ENCODE measurements at regions not wholly inside any gene's neighbourhood (a gene's known extent, or its start where the extent isn't known, plus 50 kb on each side); places are given as distances from the start of the nearest gene placed in this dataset.

DNA sequence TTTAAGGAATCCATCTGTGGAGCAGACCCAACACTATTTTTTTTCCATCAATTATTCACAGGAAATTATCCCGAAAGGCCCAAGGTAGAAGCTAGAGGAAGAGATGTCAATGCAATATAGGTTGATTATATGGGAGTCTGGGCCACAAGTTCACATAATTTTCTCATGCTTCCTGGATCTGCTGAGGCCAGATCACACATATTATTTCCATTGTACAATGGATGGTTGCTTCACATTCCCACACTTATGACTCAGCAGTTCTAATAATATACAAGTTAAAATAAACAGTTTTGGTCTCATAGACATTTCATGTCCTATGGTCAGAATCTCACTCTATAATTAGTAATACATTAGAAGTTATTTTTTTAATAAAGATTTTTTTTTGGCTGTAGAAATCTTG is 66.0 kb upstream of the PTPRD start:
- Histone ChIP-seq H3K4me1 (ENCODE audit: control insufficient read depth, extremely low read depth, insufficient read depth, low read length) (no peaks in the 10 kb centered on the region), H3K27ac (ENCODE audit: insufficient read depth, low read depth, low read length) (no peak overlapping the region), H3K36me3 (ENCODE audit: control insufficient read depth in 2 of 2, extremely low read depth in 1 of 2, insufficient read depth in 2 of 2, low read length in 2 of 2) (no peaks in the 10 kb centered on the region), H3K27me3 (ENCODE audit: control insufficient read depth in 2 of 2, insufficient read depth in 2 of 2, low read length in 2 of 2) (no peaks in the 10 kb centered on the region), H3K79me2 (ENCODE audit: control insufficient read depth, insufficient read depth, low read length) (no peaks in the 10 kb centered on the region), H3K9me1 (replicated peaks; ENCODE audit: control insufficient read depth, extremely low read depth, insufficient read depth, low read length) (no peaks in the 10 kb centered on the region), H3K9me3 (replicated peaks; ENCODE audit: control insufficient read depth, insufficient read depth, low read length) (no peaks in the 10 kb centered on the region), H3K9ac (replicated peaks; ENCODE audit: extremely low read depth, insufficient read depth, low read length) (no peak overlapping the region), H4K20me1 (replicated peaks; ENCODE audit: control insufficient read depth, extremely low read depth, insufficient read depth, low read length) (no peaks in the 10 kb centered on the region), H2AFZ (ENCODE audit: low read depth, low read length) (no peak overlapping the region), H3K4me2 (ENCODE audit: insufficient read depth, low read length) (no peak overlapping the region), H3K4me3 (replicated peaks in 1 of 3; ENCODE audit: insufficient read depth in 1 of 3, low read depth in 1 of 3, low read length in 3 of 3) (no peak overlapping the region)
- POLR2A ChIA-PET: no interaction called here
- dilution Hi-C loops (cut with MboI; ENCODE audit: extremely low pct_ligation_motif_present, low sequenced_read_pairs): no loop called here
- no TSS peak for BruUV-seq (replicated peaks)
- DNase-seq (ENCODE audit: low read depth, low spot score): no peak
- TF ChIP-seq EZH2 (IDR thresholded peaks at IDR 0.05; ENCODE audit: borderline replicate concordance, low read depth, low read length, severe bottlenecking) (no peak), FOS (IDR thresholded peaks at IDR 0.05; ENCODE audit: borderline replicate concordance, insufficient read depth, low read length) (no peak), JUN (IDR thresholded peaks at IDR 0.05; ENCODE audit: borderline replicate concordance, insufficient read depth, insufficient read length, low read depth) (no peak), POLR2A (IDR thresholded peaks at IDR 0.05; ENCODE audit: low read depth, low read length) (no peak), MYC (IDR thresholded peaks at IDR 0.05; ENCODE audit: low read depth, low read length) (no peak), POLR2AphosphoS5 (IDR thresholded peaks at IDR 0.05; ENCODE audit: insufficient read depth, low read depth, low read length) (no peak), GATA2 (IDR thresholded peaks at IDR 0.05; ENCODE audit: insufficient read depth, insufficient read length, low read depth, low read length) (no peak)
- TF ChIP-seq, protein P1, sequence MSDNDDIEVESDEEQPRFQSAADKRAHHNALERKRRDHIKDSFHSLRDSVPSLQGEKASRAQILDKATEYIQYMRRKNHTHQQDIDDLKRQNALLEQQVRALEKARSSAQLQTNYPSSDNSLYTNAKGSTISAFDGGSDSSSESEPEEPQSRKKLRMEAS (IDR thresholded peaks at IDR 0.05; ENCODE audit: insufficient read depth, insufficient read length): no peak
- TF ChIP-seq, protein P2, sequence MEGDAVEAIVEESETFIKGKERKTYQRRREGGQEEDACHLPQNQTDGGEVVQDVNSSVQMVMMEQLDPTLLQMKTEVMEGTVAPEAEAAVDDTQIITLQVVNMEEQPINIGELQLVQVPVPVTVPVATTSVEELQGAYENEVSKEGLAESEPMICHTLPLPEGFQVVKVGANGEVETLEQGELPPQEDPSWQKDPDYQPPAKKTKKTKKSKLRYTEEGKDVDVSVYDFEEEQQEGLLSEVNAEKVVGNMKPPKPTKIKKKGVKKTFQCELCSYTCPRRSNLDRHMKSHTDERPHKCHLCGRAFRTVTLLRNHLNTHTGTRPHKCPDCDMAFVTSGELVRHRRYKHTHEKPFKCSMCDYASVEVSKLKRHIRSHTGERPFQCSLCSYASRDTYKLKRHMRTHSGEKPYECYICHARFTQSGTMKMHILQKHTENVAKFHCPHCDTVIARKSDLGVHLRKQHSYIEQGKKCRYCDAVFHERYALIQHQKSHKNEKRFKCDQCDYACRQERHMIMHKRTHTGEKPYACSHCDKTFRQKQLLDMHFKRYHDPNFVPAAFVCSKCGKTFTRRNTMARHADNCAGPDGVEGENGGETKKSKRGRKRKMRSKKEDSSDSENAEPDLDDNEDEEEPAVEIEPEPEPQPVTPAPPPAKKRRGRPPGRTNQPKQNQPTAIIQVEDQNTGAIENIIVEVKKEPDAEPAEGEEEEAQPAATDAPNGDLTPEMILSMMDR (IDR thresholded peaks at IDR 0.05; ENCODE audit: extremely low read depth in 1 of 2, insufficient read depth in 1 of 2, low read depth in 1 of 2, low read length in 2 of 2): no peak
- no peak for FAIRE-seq
- intact Hi-C loops (cut with micrococcal nuclease): no loop called here
- CTCF ChIA-PET: no interaction called here
